ENCODE measurements at regions not wholly inside any gene's neighbourhood (a gene's known extent, or its start where the extent isn't known, plus 50 kb on each side); places are given as distances from the start of the nearest gene placed in this dataset.
"Not testable (repeated sequence)": the region's sequence is repeated elsewhere in the genome, so short reads cannot be mapped to it uniquely, and the experiment has no call there.

DNA sequence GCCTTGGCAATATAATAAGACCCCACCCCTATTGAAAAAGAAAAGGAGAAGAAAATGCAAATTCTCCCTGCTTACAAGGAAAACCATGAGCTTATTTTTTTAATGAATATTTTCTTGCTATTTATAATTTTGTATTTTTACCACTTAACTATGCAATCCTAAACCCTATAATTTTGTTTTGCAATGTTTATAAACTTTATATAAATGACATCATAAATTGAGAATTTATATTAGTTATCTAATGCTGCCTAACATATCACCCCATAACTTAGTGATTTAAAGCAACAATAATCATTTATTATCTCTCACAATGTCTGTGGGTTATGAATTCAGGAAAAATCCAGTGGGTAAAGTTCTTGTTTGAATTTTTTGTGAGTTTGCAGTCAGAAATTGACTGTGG lies 369.1 kb downstream of the TAF11L14 start:
- no TSS peak for BruUV-seq (replicated peaks)
- H3K4me1 Mint-ChIP-seq (ENCODE audit: low read depth, unreplicated experiment) = no peaks in the 10 kb centered on the region
- H3K4me3 Mint-ChIP-seq (ENCODE audit: low read depth, unreplicated experiment) = no peak overlapping the region
- H3K27me3 Mint-ChIP-seq (ENCODE audit: unreplicated experiment) = no peaks in the 10 kb centered on the region
- H3K27ac Mint-ChIP-seq (ENCODE audit: unreplicated experiment) = no peak overlapping the region
- H3K36me3 Mint-ChIP-seq (ENCODE audit: insufficient read depth, unreplicated experiment) = no peaks in the 10 kb centered on the region
- H3K9me3 Mint-ChIP-seq (ENCODE audit: low read depth, unreplicated experiment) = peaks cover 17% of the 10 kb centered on the region
- intact Hi-C loops (cut with micrococcal nuclease; ENCODE audit: unreplicated experiment) = no loop called here
- TF ChIP-seq, protein P1, sequence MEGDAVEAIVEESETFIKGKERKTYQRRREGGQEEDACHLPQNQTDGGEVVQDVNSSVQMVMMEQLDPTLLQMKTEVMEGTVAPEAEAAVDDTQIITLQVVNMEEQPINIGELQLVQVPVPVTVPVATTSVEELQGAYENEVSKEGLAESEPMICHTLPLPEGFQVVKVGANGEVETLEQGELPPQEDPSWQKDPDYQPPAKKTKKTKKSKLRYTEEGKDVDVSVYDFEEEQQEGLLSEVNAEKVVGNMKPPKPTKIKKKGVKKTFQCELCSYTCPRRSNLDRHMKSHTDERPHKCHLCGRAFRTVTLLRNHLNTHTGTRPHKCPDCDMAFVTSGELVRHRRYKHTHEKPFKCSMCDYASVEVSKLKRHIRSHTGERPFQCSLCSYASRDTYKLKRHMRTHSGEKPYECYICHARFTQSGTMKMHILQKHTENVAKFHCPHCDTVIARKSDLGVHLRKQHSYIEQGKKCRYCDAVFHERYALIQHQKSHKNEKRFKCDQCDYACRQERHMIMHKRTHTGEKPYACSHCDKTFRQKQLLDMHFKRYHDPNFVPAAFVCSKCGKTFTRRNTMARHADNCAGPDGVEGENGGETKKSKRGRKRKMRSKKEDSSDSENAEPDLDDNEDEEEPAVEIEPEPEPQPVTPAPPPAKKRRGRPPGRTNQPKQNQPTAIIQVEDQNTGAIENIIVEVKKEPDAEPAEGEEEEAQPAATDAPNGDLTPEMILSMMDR (IDR thresholded peaks at IDR 0.05; ENCODE audit: unreplicated experiment) = no peak
- no peak for DNase-seq
- CTCF ChIA-PET = interaction anchor here (0.6 kb wide), 1 partner anchor 1115 kb away, joined by 3 read pairs; no protein-coding TSS in a partner anchor

DNA sequence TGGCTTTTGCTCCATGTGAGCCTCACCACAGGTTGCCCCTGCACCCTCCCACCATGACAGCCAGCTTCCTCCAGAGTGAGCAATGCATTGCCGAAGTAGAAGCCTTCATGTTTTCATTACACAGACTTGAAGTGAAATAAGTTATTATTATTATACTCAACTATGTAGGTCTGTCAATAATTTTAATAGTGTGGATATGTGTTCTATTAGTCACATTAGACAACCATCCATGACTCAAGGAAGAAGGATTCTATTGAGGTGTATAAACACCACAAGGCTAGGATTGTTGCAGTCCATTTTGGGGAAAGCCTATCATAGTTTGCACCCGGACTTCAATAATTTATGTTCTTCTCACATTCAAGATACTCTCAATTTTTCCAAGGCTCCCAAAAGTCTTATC lies 369.5 kb downstream of the TAF11L14 start:
- intact Hi-C loops (cut with micrococcal nuclease; ENCODE audit: unreplicated experiment) = no loop called here
- Mint-ChIP-seq H3K4me3 (ENCODE audit: low read depth, unreplicated experiment) (no peak overlapping the region), H3K27me3 (ENCODE audit: unreplicated experiment) (no peaks in the 10 kb centered on the region), H3K36me3 (ENCODE audit: insufficient read depth, unreplicated experiment) (no peaks in the 10 kb centered on the region), H3K9me3 (ENCODE audit: low read depth, unreplicated experiment) (peaks cover 17% of the 10 kb centered on the region), H3K27ac (ENCODE audit: unreplicated experiment) (no peak overlapping the region), H3K4me1 (ENCODE audit: low read depth, unreplicated experiment) (no peaks in the 10 kb centered on the region)
- DNase-seq = no peak
- TF ChIP-seq, protein P1 (IDR thresholded peaks at IDR 0.05; ENCODE audit: unreplicated experiment) = no peak
- CTCF ChIA-PET = no interaction called here
- no TSS peak for BruUV-seq (replicated peaks)

DNA sequence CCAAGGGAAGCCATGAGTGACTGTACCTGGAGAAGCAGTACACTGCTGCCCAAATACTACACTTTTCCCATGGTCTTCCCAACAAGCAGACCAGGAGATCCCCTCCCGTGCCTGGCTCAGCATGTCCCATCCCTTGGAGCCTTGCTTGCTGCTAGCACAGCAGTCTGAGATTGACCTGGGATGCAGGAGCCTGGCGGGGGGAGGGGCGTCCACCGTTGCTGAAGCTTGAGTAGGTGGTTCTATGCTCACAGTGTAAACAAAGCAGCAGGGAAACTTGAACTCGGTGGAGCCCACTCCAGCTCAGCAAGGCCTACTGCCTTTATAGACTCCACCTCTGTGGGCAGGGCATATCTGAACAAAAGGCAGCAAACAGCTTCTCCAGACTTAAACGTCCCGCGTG lies 372.0 kb downstream of the TAF11L14 start:
- H3K4me3 Mint-ChIP-seq (ENCODE audit: low read depth, unreplicated experiment); BruUV-seq (replicated peaks); H3K36me3 Mint-ChIP-seq (ENCODE audit: insufficient read depth, unreplicated experiment); DNase-seq; CTCF ChIA-PET; H3K4me1 Mint-ChIP-seq (ENCODE audit: low read depth, unreplicated experiment); H3K27me3 Mint-ChIP-seq (ENCODE audit: unreplicated experiment); intact Hi-C loops (cut with micrococcal nuclease; ENCODE audit: unreplicated experiment); H3K27ac Mint-ChIP-seq (ENCODE audit: unreplicated experiment): not testable (repeated sequence)
- H3K9me3 Mint-ChIP-seq (ENCODE audit: low read depth, unreplicated experiment) = peaks cover 19% of the 10 kb centered on the region

DNA sequence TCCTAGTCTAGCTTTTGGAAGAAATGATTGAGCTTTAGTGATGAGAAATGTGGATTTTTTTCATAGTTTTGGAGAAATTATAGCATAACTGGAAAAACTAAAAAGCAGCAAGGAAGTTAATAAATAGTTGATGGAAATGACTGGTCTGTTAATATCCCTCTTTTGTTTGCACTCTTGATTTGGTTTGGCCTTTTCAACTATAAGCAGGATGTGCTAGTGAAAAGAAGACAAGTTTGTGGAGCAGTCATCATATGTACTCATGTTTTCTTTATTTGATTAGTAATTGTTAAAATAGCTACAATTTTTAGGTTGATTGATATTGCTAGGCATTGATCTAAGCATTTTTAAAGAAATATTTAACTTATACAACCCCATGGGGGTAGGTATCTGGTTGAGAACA lies 374.7 kb downstream of the TAF11L14 start:
- H3K27ac Mint-ChIP-seq (ENCODE audit: unreplicated experiment) = no peak overlapping the region
- H3K4me1 Mint-ChIP-seq (ENCODE audit: low read depth, unreplicated experiment) = no peaks in the 10 kb centered on the region
- H3K36me3 Mint-ChIP-seq (ENCODE audit: insufficient read depth, unreplicated experiment) = no peaks in the 10 kb centered on the region
- no TSS peak for BruUV-seq (replicated peaks)
- TF ChIP-seq, protein P1 (IDR thresholded peaks at IDR 0.05; ENCODE audit: unreplicated experiment) = no peak
- peaks cover 8% of the 10 kb centered on the region for H3K9me3 Mint-ChIP-seq (ENCODE audit: low read depth, unreplicated experiment)
- DNase-seq = no peak
- no peaks in the 10 kb centered on the region for H3K27me3 Mint-ChIP-seq (ENCODE audit: unreplicated experiment)
- intact Hi-C loops (cut with micrococcal nuclease; ENCODE audit: unreplicated experiment) = no loop called here
- H3K4me3 Mint-ChIP-seq (ENCODE audit: low read depth, unreplicated experiment) = no peak overlapping the region
- CTCF ChIA-PET = no interaction called here

DNA sequence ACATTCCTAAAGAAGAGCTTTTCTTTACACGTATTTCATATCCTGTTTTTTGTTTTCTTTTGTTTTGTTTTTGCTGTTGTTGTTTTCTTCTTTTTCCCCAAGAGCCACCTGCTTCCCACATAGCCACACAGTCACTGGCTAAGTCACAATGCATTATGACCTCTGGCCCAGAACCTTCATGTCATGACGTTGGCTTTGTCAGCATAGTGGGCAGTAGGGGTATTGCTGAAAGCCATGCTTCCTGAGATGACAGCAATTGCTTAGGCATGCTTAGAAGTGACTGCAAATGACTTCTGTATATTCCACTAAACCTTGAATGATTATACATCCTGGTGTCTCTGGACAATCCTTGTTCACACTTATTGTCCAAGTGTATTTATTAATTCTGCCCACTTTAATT lies 375.8 kb downstream of the TAF11L14 start:
- Mint-ChIP-seq H3K9me3 (ENCODE audit: low read depth, unreplicated experiment) (peaks cover 8% of the 10 kb centered on the region), H3K36me3 (ENCODE audit: insufficient read depth, unreplicated experiment) (no peaks in the 10 kb centered on the region), H3K4me1 (ENCODE audit: low read depth, unreplicated experiment) (no peaks in the 10 kb centered on the region), H3K4me3 (ENCODE audit: low read depth, unreplicated experiment) (no peak overlapping the region), H3K27ac (ENCODE audit: unreplicated experiment) (no peak overlapping the region), H3K27me3 (ENCODE audit: unreplicated experiment) (no peaks in the 10 kb centered on the region)
- intact Hi-C loops (cut with micrococcal nuclease; ENCODE audit: unreplicated experiment) = no loop called here
- no peak for DNase-seq
- TF ChIP-seq, protein P1 (IDR thresholded peaks at IDR 0.05; ENCODE audit: unreplicated experiment) = no peak
- BruUV-seq (replicated peaks) = no TSS peak
- CTCF ChIA-PET = no interaction called here
